HG02588 (cell line): ENCODE measurements at regions not wholly inside any gene's neighbourhood (a gene's known extent, or its start where the extent isn't known, plus 50 kb on each side); places are given as distances from the start of the nearest gene placed in this dataset.

Experiments
- ATAC-seq: cut with Tn5 transposase; IDR thresholded peaks from one replicate; pipeline ENCODE4 v1.9.1; 2021; ENCODE audit warnings: mild to moderate bottlenecking, moderate library complexity; ENCODE audit not compliant: unreplicated experiment

DNA sequence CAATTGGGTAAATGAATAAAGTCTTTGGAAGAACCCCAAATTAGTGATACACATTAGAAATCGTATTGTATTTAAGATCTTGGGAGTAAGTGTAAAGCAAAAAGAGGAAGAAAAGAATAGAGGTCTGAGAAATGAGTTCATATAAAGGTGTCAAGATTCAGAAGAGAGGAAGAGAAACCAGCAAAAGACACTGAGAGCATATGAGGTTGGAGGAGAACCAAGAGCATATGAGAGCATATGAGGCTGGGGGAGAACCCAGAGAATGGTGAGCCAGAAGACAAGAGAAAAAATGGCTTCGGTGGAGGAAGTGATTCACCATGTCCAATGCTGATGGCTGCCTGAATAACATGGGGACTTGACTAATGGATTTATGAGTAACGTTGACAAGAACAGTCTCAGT, 620.1 kb upstream of the GCFC2 start:
- ATAC-seq = no peak

DNA sequence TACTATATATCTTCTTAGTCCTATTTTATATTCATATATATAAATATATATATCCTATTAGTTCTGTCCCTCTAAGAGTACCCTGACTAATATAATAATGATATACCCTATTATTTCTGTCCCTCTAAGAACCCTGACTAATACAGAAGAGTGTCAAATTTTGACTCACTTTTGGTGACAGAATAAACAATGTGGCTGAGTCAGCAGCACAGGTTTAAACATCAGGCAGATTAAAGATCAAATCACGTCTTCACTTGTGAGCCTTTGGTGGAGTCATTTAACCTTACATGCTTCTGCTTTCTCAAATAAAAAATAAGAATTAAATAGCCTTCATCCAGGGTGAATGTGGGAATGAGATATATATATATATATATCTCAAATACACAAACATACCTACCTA, 615.9 kb upstream of the GCFC2 start:
- no peak for ATAC-seq

DNA sequence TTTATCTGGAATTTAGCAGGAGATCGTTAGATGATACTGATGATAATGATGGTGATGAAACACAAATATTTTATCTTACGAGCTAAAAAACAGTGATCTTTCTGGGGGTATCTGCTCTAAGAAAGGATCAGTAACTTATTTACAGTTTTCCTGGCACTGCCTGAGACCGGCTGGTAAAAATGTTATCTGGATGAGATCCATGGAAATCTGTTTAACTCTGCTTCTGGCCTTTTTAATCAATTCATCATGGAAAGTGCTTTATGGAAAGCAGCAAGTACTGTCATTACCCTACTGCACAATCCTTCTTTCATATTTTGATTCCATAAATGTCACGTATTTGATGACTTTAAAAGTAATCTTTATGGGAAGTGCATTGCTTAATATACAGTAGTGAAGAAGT, 612.7 kb upstream of the GCFC2 start:
- no peak for ATAC-seq

DNA sequence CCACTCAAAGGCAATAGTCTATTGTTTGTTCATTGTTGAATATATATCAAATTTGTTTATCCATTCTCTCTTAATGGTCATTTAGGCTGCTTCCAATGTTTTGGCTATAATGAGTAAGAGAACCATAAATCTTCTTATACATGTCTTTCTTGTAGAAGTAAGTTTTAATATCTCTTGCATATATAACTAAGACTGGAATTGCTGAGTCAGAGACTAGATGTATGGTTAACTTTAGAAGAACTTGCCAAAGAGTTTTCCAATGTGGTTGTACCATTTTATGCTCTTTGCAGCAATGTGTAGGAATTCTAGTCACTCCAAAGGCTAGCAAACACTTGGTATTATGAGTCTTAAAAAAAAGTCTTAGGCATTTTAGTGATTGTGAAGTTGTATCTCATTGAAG, 610.0 kb upstream of the GCFC2 start:
- ATAC-seq = no peak

DNA sequence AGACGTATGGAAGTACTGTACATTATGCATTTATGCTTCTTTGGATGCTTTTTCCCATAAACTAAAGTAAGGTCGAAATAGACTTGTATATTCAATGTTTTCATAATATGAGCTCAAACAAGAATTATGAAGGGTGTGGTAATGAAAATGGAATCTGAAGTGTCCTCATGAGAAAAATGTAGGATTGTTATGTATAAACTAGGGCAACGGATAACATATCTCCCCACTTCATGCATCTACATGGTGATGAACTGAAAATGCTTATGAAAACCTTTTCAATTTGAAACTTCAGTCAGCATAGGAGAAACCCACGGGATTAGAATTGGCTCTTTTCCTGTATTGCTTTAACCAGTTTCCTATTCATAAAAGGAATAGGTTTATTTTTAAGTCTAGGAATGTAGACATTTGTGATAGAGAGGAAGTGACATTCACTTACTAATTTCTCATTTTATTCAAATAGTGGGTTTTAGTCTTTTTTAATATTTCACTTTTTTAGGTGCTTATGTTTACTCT, 608.2 kb upstream of the GCFC2 start:
- no peak for ATAC-seq

DNA sequence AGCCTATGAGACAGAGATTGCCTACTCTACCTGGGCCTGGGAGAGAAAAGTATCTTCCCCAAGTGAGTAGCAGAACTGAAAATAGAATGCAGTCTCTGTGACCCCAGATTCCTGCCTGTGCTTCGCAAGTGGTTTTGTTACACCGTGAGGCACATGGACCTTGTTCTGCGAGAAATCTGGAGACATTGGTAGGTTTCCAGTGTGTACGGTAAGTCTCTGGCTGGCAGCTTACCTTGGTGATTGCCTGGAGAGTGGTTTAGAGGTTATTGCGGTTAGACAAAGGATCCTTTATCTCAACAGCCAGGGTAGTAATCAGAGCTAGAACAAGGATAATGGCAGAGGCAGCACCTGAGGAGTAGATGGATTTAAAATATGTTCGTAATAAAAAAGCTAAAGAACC, 606.0 kb upstream of the GCFC2 start:
- ATAC-seq = no peak

DNA sequence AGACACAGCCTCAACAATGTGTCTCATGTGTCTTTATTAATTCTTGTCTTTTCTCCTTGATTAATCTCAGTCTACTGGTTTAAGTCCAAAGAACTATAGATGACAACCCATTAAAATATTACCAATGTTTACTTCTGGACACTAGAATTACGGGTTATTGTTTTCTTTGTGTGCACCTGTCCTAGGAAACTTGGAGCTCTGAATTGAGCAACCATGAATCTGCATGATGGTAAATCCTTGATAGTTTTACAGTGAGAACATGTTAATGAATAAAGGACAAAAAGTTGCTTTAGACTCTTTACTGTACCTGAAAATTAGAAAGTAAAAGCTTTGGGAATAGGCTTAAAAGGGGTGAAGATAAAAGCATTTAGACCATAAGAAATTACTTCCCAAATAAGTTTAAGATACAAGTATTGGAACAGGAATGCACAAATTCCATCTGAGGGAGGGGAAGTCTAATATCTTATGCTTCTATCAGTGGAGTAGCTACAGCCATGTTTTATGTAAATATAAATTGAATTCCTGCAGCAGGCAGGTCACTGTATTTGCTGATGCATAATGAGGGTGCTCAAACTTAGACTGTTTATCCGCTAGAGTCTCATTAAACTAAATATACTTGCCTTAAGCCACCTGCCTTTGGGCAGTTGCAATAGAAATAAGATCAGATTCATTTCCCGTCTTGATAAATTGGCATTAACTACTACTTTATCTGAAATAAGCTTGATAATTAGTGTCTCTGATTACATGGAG, 603.7 kb upstream of the GCFC2 start:
- no peak for ATAC-seq

DNA sequence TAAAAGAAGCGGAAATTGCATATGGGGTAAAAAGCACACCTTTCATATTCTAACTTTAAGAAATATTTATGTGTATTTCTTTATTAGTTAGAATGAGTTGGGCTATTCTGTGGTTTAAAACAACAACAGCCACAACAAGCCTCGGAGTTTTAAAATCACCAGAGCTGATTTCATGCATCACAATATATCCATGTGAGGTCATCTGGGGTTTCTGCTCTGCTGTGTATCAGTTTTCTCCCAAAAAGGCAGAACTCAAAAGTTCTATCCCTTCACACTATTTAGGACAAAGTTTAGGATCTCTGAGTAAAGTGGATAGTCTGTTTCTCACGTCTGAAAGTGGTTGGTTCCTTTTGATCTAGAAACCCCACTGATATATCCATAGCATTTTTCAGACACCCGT, 601.5 kb upstream of the GCFC2 start:
- ATAC-seq = no peak

DNA sequence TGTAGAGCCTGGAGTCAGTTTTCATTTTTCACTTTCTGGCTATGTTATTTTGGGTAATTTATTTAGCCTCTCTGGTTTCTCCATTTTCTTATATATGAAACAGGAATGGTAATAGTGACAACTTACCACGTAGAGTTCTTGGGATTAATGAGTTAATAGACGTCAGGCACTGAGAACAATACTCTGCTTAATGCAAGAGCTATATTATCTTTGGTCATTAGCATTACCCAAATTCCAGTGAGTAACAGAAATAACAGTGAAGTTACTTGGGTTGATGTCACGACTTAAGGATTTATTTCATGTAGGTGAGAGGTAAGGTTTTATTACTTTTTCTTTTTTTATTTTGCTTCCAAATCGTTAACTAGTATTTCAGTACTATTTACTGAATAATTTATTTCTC, 601.0 kb upstream of the GCFC2 start:
- no peak for ATAC-seq

DNA sequence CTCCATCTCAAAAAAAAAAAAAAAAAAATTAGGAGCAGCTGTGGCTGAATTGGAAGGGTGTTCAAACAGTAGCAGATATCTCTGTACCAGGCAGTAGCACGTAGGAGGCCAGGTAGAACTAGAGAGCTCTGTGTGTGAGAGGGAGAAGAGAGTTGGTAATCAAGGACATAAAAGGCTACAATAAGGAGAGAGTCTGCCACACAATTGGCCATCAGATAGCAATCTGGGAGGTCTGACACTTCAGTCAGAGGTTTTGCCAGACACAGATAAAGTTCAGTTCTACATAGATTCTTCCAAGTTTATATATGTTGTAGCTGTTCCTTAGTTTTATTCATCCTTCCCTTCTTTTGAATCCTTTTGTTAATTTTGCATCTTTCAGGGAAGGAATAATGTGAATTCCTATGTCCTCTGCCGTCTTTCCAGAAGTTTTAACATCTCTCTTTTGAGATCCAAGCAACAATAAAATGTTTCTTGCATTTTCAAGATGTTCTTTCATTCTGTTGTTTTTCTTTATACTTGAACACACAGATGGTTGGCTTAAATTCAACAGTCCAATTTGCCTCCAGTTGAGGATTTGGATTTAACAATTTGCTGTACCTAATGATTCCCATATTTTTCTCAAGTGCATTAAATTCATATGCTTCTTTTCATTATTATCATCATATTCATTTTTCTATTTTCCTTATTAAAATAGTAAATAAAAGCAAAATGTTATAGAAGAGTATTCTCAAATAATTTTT, 600.3 kb upstream of the GCFC2 start:
- no peak for ATAC-seq

DNA sequence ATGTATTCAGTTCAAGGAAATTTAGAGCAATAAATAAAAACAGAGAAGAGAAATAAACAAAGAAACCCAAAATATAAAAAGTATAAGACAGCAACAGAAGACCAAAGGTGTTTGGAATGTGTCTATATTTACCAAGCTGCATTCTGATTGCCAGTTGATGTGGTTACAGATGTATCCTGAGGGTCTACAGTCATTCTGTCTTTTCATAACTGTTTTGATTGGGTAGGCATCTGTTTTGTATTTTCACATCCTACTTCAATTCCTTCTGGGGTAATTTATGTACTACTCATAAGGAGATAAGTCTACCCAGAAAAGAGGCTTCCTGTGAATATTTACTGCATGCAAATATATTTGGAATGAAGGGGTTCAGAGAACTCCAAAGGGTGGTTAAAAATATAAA, 596.8 kb upstream of the GCFC2 start:
- no peak for ATAC-seq

DNA sequence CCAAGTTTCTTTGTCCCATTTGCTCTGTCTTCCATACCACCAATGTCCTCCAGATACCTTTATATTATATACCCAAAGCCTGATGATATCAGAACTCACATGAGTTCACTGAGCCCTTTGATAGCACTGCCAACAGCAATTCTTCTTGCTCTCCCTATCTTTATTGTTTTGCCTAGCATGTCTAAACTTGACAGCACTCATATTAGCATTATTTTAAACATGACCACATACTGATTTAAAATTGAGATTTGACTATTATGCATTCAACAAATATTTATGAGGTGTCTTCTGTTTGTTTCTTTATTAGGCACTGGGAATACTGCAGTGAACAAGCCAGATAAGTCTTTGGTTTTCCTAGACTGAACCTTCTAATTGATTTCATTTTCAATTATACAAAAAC, 587.3 kb upstream of the GCFC2 start:
- no peak for ATAC-seq

DNA sequence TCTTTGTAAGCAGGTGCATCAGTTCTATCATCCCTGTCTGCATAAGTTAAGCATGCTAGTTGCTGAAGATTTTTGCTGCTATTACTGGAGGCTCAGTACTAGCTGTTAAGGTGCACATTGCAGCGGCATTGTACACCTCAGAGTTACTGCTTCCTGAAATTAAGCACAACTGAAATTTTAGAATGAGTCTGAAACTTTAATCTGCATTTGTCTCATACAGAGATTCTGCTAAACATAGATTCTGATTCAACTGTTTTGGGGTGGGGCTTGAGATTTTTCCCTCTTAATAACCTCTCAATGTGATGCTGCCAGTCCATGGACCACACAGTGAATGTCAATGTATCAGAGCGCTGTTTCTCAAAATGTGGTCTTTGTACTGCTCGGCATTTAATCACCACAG, 585.7 kb upstream of the GCFC2 start:
- ATAC-seq = no peak

DNA sequence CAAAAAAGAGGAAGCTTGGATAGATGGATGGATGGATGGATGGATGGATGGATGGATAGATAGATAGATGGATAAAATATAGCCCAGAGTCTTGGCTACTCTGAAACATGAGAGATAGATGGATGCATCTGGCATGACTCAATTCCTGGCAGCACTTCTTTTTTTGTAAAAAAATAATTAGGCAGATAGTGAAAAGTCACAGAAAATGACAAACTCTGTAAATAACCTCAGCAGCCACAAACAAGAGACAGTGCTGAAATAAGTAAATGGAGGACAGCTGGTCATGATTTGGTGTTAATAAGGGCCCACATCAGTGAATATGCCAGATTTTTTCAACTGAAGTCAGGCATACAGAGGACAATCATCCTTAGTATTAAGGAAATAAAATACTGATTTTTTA, 585.0 kb upstream of the GCFC2 start:
- no peak for ATAC-seq

DNA sequence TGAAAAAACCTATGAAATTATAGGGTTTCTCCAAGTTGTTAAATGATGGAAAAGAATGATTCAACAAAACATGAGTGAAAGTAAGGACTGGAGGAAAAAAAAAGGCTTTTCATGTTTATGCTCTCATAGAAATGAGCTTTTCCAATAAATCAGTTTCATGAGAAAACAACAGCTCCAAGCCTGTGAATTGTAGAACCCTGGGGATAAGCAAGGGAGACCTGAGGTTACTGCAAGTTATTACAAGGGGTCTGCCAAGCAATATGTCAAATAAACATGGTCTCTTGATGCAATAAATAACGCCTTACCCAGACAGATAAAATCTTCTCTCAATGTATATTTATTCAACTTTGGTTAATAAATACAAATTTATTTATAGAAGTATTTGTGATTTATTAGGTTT, 577.9 kb upstream of the GCFC2 start:
- ATAC-seq = no peak

DNA sequence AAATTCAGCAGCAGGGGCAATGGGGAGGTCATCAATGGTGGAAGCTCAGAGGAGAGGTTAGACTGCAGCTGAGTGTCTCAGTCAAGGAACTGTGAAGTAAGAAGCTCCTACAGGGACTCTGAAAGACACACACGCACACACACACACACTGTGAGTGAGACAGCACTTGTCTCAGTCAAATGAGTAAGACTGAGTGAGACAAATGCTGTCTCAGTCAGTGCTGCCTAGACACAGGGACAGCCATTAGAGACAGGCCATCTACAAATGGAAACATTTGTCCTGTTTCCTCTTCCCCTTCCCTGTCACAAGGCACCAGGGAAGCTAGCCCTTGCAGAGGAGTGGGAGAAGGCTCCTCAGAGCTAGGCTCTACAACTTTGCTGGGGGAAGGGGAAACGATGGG, 577.4 kb upstream of the GCFC2 start:
- ATAC-seq = no peak

DNA sequence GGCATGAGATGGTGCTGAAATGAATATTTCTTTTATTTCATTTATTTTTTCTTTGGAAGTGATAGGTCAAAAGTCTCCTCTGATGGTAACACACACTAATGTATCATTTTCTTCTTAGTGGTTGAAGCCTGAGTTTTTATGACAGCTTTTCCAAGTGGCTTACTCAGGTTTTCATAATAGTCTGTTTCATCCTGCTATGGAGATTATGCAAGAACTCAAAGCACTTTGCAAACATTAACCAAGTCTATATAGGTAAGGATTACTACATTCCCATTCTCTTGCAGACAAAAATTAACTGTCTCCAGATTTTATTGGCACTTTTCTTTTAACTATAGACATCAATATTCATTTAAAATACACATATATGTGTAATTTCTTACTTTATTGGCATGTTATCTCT, 572.6 kb upstream of the GCFC2 start:
- no peak for ATAC-seq

DNA sequence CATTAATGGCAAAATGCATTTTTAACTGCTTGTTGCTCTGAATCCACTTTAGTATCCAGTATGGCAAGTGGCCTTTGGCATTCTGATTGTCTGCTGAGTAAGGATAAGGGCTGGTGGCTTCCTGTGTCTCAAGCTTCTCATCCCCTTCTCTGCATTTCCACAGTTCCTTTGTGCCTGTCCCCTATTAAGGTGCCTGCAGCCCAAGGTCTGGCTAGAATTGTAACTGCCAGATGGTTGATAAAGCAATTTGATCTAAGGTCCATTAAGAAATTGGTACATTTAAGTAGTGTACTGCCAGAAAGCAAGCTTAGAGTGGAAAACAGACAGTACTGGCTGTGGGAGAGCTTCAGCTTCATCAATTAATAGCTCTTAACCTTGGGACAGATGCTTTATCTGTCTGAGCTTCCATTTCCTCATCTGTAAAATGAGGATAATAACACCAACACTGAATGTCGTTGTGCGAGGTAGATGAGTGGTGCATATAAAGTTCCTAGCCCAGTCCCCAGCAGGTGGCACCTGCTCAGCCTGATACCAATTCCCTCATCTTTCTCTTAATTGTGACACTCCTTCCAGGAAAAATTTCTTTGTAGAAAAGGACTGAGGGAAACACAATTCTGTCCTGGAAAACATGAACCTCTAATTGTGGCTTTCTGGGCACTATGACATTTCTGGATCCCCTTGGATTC, 570.6 kb upstream of the GCFC2 start:
- ATAC-seq = no peak

DNA sequence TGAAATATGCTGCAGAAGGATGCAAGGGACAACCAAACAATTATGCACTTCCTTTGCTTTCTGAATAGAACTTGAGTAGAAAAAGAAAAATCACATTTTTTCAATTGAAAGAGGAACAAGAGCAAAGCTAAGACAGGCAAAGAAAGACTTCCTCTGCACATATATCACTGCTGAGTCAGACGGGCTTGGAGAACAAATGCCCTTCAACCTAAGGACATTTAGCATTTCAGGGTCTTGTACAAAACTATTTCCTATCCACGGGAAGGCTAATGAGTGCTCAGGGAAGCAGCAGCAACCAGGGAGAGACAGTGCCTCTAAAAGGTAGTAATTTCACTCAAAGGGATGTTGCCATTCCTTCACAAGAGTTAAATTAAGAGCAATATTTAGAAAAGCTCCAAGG, 570.0 kb upstream of the GCFC2 start:
- no peak for ATAC-seq

DNA sequence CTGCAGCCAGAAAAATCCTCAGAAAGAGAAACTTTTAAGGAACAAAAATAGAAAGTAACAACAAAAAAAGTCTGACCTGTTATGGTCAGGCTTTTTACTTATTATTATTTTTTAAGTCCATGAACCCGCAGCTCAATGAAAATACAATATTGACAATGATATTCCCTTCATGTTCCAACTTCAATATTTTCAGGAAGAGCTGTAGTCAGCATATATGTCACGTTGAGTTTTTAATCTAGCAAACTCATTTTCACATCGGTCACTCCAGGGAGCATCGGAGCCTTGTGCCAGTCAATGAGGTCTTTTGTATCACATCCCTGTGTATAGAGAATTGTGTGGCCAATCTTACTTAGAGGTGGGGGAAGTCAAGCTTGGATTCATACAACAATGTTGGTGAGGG, 568.4 kb upstream of the GCFC2 start:
- no peak for ATAC-seq

DNA sequence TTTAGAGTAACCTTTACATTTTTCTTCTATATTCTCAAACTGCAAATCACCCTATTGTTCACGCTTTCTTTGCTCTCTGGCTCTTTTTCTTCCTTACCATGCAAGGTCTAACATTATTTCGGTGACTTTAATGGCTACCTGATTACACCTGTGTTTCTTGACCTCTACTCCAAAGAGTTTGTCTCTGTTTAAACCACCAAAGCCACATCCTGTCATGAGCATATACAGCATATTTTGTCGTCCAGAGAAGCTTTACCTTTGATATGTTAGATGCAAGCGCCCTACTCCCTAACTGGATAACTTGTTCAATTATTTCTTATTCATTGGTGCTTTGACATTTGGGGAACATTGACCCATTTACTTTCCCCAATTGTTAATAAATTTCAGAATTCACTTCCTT, 565.1 kb upstream of the GCFC2 start:
- ATAC-seq = no peak

DNA sequence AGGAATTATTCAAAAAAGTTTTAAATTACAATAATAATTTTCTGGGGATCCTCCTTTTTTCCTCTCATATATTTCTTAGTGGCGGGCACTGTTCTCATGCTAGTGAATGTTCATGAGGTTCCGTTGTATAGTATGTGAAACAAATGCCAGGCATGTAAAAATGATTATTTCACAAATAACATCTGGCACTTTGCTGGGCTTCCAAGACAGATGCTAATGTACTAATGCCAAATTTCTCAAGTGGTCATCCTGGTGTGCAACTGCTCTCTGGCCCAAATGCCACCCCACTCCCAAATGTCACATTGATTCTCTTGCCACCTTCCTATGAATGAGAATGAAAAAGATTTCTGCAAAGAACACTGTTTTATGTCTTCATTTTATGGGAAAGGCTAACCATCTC, 564.0 kb upstream of the GCFC2 start:
- ATAC-seq = no peak
